RWPE2 (cell line): ENCODE measurements at regions not wholly inside any gene's neighbourhood (a gene's known extent, or its start where the extent isn't known, plus 50 kb on each side); places are given as distances from the start of the nearest gene placed in this dataset.
"Not testable (repeated sequence)": the region's sequence is repeated elsewhere in the genome, so short reads cannot be mapped to it uniquely, and the experiment has no call there.

Experiments
- ATAC-seq: fragments of 200-7000 bp; cut with Tn5 transposase; 3 replicates; pipeline ENCODE4 v1.9.1; 2021; ENCODE audit warnings: low read depth
- DNase-seq: peaks from one replicate; pipeline ENCODE4 v3.0.0-alpha.2; 2020; ENCODE audit warnings: low spot score
- H3K27ac ChIP-seq: fragments of 450-650 bp; 2 replicates; pipeline ENCODE4 v1.5.1; 2017; ENCODE audit warnings: mild to moderate bottlenecking; ENCODE audit not compliant: poor library complexity, severe bottlenecking
- H3K27me3 ChIP-seq: fragments of 250-450 bp; sonication (Bioruptor Pico); 2 replicates; pipeline ENCODE4 v1.5.1; 2021; ENCODE audit warnings: mild to moderate bottlenecking, moderate library complexity; ENCODE audit not compliant: insufficient read depth, poor library complexity, severe bottlenecking
- H3K36me3 ChIP-seq: fragments of 250-450 bp; sonication (Bioruptor Pico); 2 replicates; pipeline ENCODE4 v1.5.1; 2020; ENCODE audit warnings: low read depth, mild to moderate bottlenecking, moderate library complexity
- H3K4me1 ChIP-seq: fragments of 250-450 bp; sonication (Bioruptor Pico); 2 replicates; pipeline ENCODE4 v1.5.1; 2021; ENCODE audit warnings: mild to moderate bottlenecking, moderate library complexity; ENCODE audit not compliant: insufficient read depth, poor library complexity, severe bottlenecking
- H3K4me3 ChIP-seq: fragments of 250-450 bp; sonication (Bioruptor Pico); 2 replicates; pipeline ENCODE4 v1.5.1; 2021; ENCODE audit warnings: mild to moderate bottlenecking, moderate library complexity; ENCODE audit not compliant: severe bottlenecking
- H3K9me3 ChIP-seq: fragments of 250-450 bp; sonication (Bioruptor Pico); 2 replicates; pipeline ENCODE4 v1.5.1; 2021; ENCODE audit warnings: mild to moderate bottlenecking, moderate library complexity; ENCODE audit not compliant: severe bottlenecking
- TF ChIP-seq, protein P1 (sequence below): fragments of 450-650 bp; IDR thresholded peaks from one replicate; pipeline ENCODE4 v1.5.1; 2017; ENCODE audit warnings: mild to moderate bottlenecking, moderate library complexity; ENCODE audit not compliant: poor library complexity, severe bottlenecking

DNA sequence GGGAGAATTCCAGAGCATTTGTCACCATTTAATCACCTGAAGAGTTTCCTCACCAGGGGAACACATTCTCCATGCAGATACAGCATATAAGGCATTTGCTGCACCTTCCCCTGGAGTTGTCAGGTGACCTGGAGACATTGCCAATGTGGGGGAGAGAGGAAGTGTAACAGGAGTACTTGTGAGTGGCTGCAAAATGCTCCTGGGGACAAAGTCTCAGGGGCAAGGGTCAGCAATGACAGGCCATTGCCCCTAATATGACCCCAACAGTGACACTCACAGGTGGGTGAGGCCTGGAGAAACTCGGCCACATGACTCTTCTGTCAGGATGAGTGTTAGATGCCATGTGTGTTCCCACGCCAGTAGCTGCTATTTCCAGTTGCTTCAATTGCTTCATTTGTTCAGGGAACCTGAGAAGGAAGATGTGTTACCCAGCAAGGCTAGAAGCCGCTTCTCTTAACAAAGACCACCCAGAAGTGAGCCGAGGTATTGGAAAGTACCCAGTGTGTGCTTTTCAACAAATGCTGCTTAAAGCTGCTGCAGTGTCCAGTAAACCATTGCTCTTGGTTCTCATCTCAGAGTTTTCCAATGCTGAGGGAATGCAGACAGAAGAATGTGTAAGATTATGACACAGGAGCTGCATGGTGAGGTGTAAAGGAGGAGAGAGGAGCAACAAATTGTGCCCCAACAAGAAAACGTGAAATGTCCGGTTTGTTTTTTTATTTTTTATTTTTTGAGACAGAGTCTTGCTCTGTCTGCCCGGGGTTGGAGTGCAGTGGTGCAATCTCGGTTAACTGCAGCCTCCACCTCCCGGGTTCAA is 128.2 kb upstream of the SLC44A1 start:
- Histone ChIP-seq H3K36me3 (no peaks in the 10 kb centered on the region), H3K9me3 (no peaks in the 10 kb centered on the region), H3K4me3 (no peak overlapping the region), H3K4me1 (no peaks in the 10 kb centered on the region), H3K27me3 (no peaks in the 10 kb centered on the region), H3K27ac (no peak overlapping the region)
- ATAC-seq: no peak
- DNase-seq: no peak
- TF ChIP-seq, protein P1, sequence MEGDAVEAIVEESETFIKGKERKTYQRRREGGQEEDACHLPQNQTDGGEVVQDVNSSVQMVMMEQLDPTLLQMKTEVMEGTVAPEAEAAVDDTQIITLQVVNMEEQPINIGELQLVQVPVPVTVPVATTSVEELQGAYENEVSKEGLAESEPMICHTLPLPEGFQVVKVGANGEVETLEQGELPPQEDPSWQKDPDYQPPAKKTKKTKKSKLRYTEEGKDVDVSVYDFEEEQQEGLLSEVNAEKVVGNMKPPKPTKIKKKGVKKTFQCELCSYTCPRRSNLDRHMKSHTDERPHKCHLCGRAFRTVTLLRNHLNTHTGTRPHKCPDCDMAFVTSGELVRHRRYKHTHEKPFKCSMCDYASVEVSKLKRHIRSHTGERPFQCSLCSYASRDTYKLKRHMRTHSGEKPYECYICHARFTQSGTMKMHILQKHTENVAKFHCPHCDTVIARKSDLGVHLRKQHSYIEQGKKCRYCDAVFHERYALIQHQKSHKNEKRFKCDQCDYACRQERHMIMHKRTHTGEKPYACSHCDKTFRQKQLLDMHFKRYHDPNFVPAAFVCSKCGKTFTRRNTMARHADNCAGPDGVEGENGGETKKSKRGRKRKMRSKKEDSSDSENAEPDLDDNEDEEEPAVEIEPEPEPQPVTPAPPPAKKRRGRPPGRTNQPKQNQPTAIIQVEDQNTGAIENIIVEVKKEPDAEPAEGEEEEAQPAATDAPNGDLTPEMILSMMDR: no peak

DNA sequence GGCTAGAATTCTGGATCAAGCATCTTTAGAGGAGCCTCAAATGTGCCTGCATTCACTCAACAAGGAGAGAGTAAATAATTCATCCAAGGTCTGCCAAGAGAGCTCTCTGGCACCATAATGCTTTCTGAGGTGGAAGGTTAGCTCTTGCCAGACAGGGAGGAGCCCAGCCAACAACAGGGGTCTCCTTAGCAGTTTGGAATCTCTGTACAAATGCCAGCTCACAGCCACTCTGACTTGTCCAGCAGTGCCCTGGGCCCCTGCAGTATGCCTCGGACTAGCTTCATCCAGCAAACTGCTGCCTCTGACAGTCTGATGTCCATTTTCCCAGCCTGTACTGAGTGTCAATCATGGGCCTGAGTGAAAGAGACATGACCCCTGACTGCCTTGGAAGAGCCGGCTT is 127.2 kb upstream of the SLC44A1 start:
- no peak for ATAC-seq
- Histone ChIP-seq H3K27ac (no peak overlapping the region), H3K36me3 (no peaks in the 10 kb centered on the region), H3K9me3 (no peaks in the 10 kb centered on the region), H3K4me1 (no peaks in the 10 kb centered on the region), H3K4me3 (no peak overlapping the region), H3K27me3 (no peaks in the 10 kb centered on the region)
- DNase-seq: no peak
- TF ChIP-seq, protein P1: no peak

DNA sequence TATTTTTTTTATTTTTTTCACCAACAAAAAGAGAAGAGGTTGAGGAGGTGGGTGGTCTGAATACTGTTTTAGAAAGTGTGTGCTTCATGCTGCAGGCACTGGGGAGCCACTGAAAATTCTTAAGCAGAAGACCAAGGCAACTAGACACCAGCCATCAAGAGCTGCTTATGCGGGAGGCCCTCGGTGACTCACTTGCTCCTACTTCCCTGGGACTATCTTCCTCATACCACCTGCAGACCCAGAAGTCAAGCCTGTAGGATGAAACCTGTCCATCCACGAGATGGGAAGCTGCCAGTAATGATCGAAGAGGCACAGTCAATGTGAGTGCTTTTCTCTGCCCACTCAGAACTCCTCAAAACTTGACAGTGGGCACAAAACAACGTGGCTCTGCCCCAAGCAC is 125.8 kb upstream of the SLC44A1 start:
- ATAC-seq (no peak), DNase-seq (no peak)
- Histone ChIP-seq H3K36me3 (no peaks in the 10 kb centered on the region), H3K4me3 (no peak overlapping the region), H3K27ac (no peak overlapping the region), H3K27me3 (no peaks in the 10 kb centered on the region), H3K4me1 (no peaks in the 10 kb centered on the region), H3K9me3 (no peaks in the 10 kb centered on the region)
- TF ChIP-seq, protein P1: no peak

DNA sequence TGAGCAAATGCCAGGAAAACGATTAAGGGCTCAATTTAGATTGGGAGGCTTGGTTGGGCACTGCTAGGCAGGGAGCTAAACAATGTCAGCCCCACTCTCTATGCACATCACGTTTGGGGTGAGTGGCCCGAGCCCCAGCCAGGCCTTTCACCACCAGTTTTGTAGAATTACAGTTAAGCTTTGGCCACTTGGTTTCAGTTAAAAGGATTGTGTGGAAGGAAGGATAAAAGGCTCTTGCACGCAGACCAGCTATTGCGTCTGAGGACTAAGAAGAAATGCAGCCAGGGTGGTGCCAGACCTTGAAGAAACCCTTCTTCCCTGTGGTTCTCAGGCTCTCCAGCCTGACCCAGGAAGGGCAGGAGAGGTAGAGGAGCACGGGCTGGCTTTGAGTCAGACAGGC is 125.3 kb upstream of the SLC44A1 start:
- H3K27me3 ChIP-seq: no peaks in the 10 kb centered on the region
- H3K36me3 ChIP-seq: no peaks in the 10 kb centered on the region
- TF ChIP-seq, protein P1: no peak
- H3K4me1 ChIP-seq: no peaks in the 10 kb centered on the region
- ATAC-seq (no peak), DNase-seq (no peak)
- no peak overlapping the region for H3K4me3 ChIP-seq
- H3K9me3 ChIP-seq: no peaks in the 10 kb centered on the region
- no peak overlapping the region for H3K27ac ChIP-seq

DNA sequence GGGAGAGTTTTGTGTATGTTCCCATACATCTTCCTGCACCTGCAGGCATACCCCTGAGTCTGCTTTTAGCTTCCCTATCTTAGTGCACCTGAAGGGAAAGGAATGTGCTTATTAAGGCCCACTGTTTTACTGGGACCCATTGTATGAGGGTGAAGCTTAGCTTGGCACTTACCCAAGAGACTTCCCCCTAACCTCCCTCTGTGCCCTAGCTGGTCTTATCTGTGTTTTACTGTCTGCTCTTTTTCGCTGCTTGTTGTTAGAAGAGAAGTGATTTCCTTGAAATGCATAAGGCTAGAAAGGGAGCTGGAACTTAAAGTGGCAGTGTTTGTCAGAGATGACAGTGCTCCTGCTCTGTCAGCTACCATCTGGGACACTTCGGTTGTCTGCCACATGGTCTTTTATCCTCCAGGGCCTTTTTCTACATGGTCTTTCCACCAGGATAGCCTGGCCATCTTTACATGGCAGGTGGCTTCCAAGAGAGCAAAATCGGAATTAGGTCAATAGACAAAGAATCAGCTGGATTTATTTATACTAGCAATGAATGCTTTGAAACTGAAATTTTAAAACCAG is 122.5 kb upstream of the SLC44A1 start:
- TF ChIP-seq, protein P1: no peak
- no peak for DNase-seq

DNA sequence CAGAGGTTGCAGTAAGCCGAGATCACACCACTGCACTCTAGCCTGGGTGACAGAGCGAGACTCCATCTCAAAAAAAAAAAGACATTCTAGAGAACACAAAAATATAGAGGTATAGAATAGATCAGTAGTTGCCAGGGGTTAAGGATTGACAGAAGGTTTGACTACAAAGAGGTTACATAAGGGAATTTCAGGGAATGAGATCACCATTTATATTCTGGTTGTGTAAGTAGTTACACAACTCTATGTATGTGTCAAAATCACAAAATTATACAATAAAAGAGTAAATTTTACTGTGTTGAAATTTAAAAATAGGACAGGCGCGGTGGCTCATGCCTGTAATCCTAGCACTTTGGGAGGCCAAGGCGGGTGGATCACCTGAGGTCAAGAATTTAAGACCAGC is 119.9 kb upstream of the SLC44A1 start:
- not testable (repeated sequence) for H3K36me3 ChIP-seq, DNase-seq, ATAC-seq, H3K27ac ChIP-seq, H3K4me3 ChIP-seq, H3K9me3 ChIP-seq, H3K27me3 ChIP-seq
- H3K4me1 ChIP-seq: peaks cover 11% of the 10 kb centered on the region

More for the DNA sequence above, 122.5 kb upstream of the SLC44A1 start:
- Histone ChIP-seq H3K36me3 (no peaks in the 10 kb centered on the region), H3K4me1 (peaks cover 2% of the 10 kb centered on the region), H3K27ac (no peak overlapping the region), H3K27me3 (no peaks in the 10 kb centered on the region), H3K9me3 (no peaks in the 10 kb centered on the region), H3K4me3 (no peak overlapping the region)
- no peak for ATAC-seq
